HG03175 (cell line): ENCODE measurements at regions not wholly inside any gene's neighbourhood (a gene's known extent, or its start where the extent isn't known, plus 50 kb on each side); places are given as distances from the start of the nearest gene placed in this dataset.

Experiments
- ATAC-seq: cut with Tn5 transposase; IDR thresholded peaks from one replicate; pipeline ENCODE4 v1.9.1; 2021; ENCODE audit warnings: mild to moderate bottlenecking, moderate library complexity; ENCODE audit not compliant: unreplicated experiment

DNA sequence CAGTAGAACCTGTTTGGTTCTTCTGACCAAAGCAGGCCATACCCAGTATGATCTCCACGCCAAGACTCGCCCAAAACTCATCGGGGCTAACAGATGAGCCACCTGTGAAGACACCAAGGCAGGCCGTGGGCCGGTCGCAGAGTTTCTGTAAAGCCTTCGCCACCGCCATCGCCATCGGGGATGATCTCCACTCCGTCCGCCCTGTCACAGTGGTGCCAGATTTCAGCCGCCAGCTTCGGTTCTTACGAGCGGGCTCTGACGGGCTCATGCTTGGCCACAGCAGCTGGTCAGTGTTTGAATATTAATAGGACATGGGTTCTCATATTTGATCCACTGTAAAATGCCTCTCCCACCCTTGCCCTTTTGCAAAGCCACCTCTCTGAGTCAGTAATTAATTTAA, 113.2 kb upstream of the TMEM132D start:
- no peak for ATAC-seq

DNA sequence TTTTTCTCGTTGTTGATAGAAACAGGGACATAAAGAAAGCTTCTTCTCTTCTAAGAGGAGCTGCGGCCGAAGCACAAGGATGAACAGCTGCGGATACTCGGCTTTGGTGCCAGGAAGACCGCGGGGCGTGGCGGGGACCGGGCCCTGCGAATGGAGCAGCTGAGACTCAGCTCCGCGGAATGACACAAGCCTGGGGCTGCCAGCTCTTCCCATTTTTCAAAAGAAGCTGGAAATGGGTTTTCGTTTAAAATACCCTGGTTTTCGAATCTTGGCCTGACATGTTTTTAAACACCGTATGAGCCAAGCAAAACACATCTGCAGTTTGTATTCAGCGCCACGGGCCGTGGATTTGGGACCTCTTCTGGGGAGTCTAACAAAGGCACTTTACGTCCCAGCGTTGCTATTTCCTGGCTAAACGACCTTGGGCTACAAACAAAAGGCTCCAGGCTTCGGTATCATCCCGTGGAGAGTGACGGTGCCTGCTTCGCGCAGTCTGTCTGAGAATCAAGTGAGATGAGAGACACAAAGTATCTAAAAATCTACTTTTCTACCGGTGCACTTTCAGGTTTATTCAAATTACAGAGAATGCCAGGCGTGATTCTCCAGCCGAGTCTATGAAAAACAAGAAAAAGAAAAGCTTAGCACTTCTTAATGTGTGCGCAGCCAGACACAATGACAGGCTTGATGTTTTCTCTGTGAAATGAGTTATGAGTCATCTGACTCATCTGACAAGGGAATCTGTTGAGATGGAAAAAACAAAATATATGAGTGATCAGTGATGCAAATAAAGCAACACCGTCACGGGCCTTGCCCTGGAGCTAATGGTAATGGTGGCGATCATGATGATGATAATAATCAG, 114.0 kb upstream of the TMEM132D start:
- no peak for ATAC-seq

DNA sequence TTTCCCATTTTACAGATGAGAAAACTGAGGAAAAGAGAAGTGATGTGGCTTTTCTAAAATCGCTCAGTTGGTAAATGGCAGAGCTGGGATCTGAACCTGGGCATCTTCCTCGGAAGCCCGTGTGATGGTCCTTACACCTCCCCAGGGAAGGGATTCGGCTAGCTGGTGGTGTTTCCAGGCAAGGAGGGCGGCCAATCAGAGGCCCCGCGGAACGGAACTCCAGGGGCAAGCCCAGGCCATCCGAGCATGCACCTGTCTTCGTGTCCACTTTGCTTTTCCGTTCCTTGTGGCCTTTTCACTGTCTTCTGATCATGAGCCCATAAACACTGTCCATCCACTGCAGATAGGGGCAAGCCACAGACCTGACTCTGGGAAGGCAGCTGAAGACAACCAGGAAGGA, 114.8 kb upstream of the TMEM132D start:
- ATAC-seq, result no peak

DNA sequence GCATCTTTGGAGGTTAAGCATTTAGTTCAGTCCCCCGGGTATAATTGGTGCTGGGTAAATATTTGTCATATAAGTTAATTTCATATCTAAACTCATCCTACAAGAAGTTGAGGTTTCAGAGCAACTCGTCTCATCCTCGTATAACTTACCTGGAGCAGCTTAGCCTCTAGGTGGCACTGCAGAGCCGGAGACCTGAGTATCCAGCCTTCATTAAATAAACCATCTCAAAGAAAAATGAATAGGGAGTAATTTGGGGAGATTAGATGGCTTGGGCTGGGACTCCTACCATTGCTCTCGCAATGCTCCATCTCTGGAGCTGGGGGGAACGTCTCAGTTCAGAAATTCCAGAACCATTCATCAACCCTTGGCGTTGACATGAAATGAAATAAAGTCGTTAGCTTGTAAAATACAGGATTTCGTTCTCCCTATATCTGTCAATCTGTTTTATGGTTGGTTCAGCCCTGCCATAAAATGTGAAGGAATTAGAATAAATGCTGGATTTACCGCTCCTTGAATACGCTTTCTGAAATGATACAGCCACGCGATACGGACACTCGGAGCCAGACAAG, 122.9 kb upstream of the TMEM132D start:
- peak; percentile 46 for ATAC-seq

DNA sequence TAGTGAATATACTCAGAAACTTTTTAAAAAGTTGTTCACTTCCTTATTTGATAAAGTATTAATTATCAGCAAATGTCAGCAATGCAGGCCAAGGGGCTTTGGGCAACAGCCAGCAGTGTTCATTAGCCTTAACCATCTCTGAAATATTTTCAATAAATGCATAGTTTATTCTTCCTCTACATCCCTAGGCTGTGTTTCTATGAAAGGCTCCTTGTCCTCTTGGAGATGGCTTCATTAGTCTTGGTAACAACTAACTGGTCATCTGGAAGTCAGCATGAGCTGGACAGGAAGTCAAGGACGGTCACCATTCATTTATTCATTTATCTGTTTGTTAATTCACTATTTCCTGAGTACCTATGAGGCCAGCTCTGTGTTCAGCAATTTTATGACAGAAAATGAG, 124.0 kb upstream of the TMEM132D start:
- ATAC-seq, result no peak

DNA sequence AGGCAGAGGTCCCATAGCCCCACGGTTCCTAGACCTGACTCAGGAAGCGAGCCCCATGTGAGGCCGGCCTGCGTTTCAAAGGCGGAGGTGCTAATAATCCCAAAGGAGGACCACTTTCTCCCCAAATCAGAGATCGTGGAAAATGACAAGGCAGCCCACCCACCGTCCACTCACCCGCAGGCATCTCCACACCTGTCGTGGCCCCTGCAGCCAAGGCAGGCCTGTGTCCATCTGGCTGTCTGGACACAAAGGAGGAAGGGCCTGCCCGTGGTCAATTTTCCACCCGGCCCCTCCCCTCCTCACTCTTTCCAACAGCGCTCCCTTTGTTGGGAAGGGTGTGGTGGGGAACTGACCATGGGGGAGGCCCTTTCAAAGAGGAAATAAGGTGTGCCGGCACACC, 125.3 kb upstream of the TMEM132D start:
- no peak for ATAC-seq

DNA sequence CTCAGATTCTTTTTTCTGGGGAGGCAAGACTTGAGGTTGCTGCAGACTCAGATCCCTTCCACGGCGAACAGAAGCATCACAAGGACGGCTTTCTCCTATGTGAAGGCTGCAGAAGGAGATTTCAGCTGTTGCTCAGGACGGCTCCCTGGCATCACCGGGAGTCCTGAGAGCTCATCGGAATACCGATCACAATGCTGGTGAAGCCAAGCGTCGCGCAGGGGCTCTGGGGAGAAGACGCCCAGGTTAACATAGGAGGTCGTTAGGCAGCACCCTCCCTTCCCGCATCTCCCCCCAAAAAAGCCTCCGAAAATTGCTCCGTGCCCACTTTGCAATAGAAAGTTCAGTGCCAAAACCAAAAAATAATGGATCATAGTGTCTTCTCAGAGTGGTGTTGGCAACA, 127.2 kb upstream of the TMEM132D start:
- no peak for ATAC-seq

DNA sequence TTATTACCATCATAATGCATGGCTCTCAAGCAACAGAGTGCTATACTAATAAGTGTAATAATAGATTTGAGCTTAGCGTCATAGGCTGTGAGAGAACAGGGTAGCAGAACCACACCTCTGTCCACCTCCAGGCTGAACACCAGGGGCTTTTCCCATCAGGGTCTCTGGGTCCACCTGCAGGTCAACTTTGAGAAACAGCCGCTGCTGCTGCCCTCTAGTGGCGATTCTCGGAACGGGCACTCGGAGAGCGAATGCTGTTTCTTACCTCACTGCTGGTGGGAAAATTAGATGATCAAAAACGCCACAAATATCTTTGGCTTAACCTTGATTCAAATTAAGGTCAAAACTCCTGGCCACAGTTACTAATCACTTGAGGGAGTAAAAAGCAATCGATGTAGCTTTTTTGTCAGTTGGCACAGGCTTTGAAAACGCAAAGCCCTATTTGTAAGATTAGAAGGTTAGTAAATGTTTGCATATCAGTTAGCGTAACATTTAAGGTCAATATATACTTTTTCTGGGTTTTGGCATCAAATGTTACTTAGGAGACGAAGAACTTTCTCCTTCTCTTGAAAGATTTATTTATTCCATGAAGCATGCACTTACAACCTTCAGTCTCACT, 127.9 kb upstream of the TMEM132D start:
- peak; percentile 80 for ATAC-seq

DNA sequence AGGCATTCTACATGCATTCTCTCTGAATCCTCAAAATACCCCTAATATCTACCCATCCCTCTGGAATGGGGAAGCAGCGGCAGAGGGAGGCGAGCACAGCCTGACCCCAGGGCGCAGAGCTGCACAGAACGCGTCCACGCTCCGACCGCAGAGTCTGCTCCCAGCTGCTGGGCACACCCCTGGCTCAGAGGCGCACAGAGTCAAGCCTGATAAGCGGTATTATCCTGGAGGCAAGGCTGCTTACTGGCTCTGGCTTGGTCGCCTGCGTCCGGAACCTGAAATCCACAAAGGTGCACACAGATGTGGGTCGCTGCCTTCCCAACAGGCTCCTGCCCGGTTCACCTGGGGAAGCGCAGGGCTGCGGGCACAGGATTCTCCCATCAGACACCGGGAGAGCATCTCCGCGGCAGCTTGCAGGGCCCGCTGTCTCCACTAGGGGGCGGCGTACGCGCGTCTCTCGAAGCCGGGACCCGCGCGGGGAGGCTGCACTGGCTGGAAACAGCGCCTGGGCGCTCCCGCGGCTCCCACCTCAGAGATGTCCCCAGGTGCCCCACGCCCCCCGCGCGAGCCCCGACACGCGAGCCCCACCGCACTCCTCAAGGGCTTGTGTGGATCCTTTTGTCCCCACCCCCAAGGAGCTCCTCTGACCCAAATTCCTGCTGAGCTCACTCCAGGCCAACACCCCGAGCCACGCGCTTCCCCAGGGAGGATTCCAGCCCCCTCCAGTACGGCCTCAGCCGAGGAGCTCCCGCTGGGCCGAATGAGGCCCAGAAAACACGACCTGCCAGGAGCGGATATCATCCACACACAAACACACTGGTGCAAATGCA, 120.1 kb upstream of the FZD10 start:
- no peak for ATAC-seq

DNA sequence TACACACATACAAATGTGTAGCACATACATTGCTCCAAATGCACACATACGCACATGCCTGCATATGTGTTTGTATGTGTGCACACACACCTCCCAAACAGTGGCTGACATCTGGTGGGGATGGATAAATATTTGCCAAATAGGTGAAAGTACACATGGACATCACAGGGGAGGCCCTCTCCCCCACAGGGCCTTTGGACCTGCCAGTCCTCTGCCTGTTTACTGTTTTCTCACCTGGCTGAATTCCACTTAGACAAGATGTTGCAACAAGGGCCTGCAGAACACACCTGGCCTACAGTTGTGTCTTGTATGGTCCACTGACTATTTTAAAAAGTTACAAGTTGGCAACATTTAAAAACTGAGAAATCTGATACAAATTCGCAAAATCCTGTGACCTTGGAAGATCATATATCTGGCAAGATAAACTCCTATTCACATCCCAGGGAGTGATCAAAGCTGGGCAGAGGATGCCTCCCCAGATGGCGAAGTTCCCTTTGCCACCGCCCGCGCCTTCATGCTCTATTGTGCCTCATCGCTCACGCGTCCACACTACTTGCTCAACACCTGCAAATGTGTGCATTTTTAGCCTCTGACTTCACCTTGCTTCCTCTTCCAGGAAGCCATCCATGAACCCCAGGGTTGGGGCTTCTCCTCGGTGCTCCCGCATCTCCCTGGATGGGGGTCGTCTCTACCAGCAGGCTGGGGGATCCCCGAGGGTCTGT, 118.4 kb upstream of the FZD10 start:
- ATAC-seq, result no peak

DNA sequence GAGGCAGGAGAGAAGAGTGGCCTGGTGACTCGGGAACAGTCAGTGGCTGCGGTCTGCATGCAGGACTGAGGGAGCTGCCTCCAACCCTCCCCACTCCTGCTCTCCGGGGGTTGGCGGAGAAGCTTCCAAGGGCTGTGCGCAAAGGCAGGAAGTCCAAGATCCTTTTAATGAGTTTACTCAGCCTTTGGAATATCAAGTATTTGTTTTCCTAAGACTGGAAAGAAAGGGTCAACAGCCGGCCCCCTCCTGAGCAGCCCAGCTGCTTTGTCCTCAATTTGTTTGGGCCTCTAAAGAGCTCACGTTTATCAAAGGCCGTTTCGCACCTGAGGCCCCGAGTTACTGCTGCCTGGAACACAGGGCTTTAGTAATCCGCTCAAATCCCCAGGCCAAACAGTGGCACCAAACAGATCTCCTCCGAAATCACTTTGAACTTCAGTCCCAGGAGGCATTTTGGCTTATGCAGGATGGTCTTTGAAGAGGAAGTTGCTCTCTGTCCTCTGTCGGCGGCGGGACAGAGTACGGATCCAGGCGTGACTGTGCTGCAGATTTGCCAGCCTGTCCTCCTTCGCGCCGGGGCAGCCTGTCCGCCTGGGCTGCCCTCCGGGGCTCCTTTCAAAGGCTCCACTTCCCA, 117.2 kb upstream of the FZD10 start:
- no peak for ATAC-seq

DNA sequence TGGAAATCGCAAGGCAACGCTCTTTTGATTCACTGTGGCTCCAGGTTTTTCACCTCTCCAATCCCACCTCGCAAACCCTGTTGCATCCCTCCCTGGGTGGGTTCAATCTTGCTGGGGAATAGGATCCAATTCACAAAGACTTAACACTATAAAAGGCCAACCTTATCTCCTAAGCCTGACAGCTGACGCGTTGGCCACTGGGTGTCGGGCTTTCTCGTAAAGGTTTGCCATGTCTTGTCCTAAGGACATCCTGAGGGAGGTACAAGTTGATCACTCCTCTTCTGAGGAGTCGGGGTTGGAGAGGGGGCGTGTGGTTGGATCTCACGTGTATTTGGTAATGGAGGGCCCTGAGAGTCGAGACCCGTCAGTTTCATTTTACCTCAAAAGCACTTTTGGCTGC, 112.6 kb upstream of the FZD10 start:
- no peak for ATAC-seq

DNA sequence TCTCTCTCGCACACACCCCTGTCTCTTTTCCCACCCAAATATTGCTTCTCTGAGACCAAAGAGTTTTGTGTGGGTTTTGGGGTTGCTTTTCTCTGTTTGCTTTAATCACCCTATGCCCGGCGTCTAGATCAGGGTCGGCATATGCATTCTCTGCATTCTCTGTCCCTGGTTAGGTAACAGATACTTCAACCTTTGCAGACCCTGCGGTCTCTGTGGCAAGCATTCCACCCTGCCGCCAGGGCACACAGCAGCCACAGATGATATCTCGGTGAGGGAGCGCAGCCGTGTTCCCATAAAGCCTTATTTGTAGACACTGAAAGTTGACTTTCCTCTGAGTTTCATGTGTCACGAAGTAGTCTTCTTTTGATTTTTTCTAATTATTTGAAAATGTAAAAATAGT, 110.4 kb upstream of the FZD10 start:
- no peak for ATAC-seq

DNA sequence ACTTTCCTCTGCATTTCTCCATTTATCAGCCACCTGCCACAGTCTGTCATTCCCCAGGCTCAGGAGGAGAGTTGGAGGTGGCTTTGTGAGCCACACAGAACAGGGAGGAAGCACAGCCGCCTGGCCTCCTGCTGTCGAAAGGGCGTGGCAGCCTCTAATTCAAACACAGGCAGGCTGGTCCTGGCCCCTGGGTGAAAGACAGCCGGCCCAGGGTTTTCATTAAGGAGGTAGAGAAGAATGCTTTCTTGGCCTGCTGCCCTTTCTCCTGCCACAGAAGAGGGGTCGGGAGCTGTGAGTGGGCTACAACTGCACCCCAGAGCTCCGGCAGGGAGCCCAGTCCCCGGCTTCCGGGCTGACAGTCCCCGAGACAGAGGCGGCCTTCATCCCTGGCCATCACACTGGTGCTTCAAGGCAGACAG, 108.6 kb upstream of the FZD10 start:
- no peak for ATAC-seq

DNA sequence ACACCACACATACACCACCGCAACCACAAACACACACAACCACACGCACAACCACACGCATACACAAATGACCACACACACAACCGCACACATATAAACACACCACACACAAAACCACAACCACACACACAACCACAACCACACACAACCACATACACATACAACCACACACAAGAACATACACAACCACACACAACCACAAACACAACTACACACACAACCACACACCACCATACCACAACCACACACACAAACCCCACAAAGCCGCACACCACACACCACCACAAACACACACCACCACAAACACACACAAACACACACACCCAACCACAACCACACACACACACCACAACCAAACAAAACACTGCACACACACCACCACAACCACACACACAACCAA, 107.5 kb upstream of the FZD10 start:
- ATAC-seq, result no peak

DNA sequence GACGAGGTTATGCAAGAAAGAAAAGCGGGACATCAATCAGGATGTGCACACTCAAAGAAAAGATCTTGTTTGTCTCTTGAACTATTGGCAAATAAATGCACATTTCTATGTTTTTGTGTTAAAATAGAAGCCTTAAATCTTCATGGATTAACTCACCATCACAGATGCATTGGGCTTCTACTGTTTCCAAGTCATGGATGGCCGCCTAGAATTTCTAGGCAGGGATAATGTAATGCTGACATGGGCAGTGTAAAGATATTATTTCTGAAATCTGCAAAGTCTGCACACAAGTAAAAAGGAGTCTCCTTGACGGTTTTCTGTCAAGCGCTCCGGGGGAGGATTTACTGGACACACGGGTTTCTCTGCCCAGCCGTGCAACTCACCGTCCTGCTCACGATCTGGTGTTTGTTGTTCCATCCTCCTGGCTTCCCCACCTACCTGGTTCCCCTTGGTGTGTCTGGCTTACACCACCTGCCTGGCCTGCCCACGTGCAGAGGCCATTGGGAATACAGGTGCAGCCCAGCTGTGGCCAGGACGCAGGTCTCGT, 103.3 kb upstream of the FZD10 start:
- no peak for ATAC-seq

DNA sequence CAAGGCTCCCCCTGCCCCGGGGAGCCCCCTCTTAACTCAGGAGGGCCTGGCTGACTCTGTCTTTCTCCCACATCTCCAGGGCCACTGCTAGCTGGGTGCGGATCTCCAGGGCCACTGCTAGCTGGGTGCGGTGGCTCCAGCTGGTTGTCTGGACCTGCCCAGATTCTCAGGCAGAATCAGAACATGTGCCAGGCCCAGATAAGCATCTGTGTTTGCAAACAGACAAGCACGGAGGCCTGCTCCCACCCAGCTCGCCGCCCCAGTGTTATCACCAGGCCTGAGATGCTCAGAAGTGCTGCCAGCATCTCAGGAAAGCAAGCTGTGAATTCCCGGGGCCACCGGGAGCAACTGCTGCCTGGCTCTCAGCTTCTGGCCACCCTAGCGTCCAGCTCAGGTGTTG, 98.4 kb upstream of the FZD10 start:
- ATAC-seq, result no peak

DNA sequence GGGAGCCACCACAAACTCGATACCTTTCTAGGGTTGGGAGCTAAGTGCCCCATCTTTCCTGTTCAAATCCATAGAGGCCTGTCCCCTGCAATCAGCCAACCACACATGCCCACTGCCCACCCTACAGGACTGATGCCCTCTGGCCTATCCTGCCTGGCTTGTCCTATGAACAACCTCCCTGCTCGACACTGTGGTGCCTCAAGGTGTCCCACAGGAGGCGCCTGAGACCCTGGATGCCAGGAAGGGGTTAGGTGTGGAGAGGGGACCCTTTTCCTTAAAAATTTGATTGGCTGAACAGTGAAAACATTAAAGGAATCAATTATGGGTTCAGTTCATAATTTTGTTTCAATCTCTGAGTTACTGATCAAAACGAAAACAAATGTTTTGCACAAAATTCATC, 97.3 kb upstream of the FZD10 start:
- ATAC-seq, result no peak

DNA sequence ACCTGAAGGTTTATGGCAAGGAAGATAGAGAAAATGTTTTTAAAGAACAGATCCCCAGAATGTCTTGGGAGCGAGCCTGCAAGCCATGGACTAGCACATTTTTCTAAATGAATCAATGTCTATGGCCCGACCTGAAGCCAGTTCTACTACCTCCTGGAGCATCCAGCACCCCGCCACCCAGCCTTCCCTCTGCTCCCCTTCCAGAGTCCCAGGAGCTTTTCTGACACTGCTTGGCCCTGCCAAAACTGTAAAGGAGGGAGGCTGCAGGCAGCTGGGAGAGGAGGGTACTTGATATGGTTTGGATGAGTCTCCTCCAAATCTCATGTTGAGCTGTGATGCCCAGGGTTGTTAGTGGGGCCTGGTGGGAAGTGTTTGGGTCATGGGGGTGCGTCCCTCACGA, 95.5 kb upstream of the FZD10 start:
- ATAC-seq, result no peak

DNA sequence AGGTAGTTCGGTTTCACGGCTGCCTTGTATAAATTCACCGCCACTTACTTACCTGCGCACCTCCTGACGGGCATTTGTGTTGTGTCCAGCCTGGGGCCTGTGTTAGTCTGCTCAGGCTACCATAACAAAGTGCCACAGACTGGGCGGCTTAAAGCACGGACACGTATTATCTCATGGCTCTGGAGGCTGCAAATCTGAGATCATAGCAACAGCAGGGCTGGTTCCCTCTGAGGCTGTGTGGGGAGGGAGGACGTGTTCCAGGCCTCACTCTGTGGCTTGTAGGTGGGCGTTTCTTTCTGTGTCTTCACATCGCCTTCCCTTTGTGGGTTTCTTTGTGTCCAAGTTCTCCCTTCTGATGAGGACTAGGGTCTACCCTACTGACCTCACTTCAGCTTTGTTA, 93.5 kb upstream of the FZD10 start:
- ATAC-seq, result no peak
